Activated CD8-positive, alpha-beta T cell treated with anti-CD3 and anti-CD28 coated beads for 36 hours (primary cell): ENCODE measurements at regions not wholly inside any gene's neighbourhood (a gene's known extent, or its start where the extent isn't known, plus 50 kb on each side); places are given as distances from the start of the nearest gene placed in this dataset.

Experiments
- ATAC-seq: fragments of 200-7000 bp; cut with Tn5 transposase; one replicate; pipeline ENCODE4 v1.10.0; 2021; ENCODE audit warnings: mild to moderate bottlenecking, moderate library complexity
- CTCF ChIA-PET: fragments of 350-600 bp; sonication (Branson Sonifier 250); formaldehyde crosslinking; loops from one replicate; lab custom pipeline; 2021; ENCODE audit warnings: antibody characterized with exemption; lab: Charles Lee
- POLR2A ChIA-PET: fragments of 350-600 bp; sonication (Branson Sonifier 250); formaldehyde crosslinking; loops from one replicate; lab custom pipeline; 2021; ENCODE audit warnings: antibody characterized with exemption; lab: Charles Lee
- DNase-seq: peaks from one replicate; pipeline ENCODE4 v3.0.0-alpha.2; 2020
- H3K27ac Mint-ChIP-seq: one replicate; pipeline ENCODE4 v1.8.0; 2021; ENCODE audit warnings: mild to moderate bottlenecking, mixed read lengths
- H3K27me3 Mint-ChIP-seq: one replicate; pipeline ENCODE4 v1.8.0; 2021; ENCODE audit warnings: mixed read lengths
- H3K36me3 Mint-ChIP-seq: one replicate; pipeline ENCODE4 v1.8.0; 2021; ENCODE audit warnings: low read depth, mixed read lengths
- H3K4me1 Mint-ChIP-seq: one replicate; pipeline ENCODE4 v1.8.0; 2021; ENCODE audit warnings: low read depth, mixed read lengths
- H3K4me3 Mint-ChIP-seq: one replicate; pipeline ENCODE4 v1.8.0; 2021; ENCODE audit warnings: mild to moderate bottlenecking, moderate library complexity, mixed read lengths
- H3K9me3 Mint-ChIP-seq: one replicate; pipeline ENCODE4 v1.8.0; 2021; ENCODE audit warnings: mixed read lengths
- intact Hi-C: fragments of 100-400 bp; cut with micrococcal nuclease; formaldehyde crosslinking; loops from one replicate; pipeline ENCODE4 v1.10.0; 2022
- TF ChIP-seq, protein P1 (sequence below): fragments of 200-600 bp; IDR thresholded peaks from one replicate; pipeline ENCODE4 v1.8.0; 2022; ENCODE audit warnings: antibody characterized with exemption, mild to moderate bottlenecking

DNA sequence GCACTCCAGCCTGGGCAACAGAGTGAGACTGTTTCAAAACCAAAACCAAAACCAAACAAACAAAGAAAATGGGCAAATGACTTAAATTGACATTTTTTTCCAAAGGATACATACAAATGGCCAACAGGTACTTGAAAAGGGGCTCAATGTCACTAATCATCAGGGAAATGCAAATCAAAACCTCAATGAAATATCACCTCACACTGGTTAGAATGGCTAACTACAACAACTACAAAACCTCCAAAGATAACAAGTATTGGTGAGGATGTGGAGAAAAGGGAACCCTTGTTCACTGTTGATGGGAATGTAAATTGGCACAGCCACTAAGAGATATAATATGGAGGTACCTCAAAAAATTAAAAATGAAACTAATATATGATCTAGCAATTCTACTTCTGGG lies 213.2 kb upstream of the HS6ST1 start:
- DNase-seq (no peak), ATAC-seq (no peak)
- Mint-ChIP-seq H3K4me3 (no peak overlapping the region), H3K4me1 (no peaks in the 10 kb centered on the region), H3K27ac (no peak overlapping the region), H3K36me3 (no peaks in the 10 kb centered on the region), H3K27me3 (no peaks in the 10 kb centered on the region), H3K9me3 (no peaks in the 10 kb centered on the region)
- POLR2A ChIA-PET = no interaction called here
- CTCF ChIA-PET = no interaction called here
- intact Hi-C loops = no loop called here
- TF ChIP-seq, protein P1, sequence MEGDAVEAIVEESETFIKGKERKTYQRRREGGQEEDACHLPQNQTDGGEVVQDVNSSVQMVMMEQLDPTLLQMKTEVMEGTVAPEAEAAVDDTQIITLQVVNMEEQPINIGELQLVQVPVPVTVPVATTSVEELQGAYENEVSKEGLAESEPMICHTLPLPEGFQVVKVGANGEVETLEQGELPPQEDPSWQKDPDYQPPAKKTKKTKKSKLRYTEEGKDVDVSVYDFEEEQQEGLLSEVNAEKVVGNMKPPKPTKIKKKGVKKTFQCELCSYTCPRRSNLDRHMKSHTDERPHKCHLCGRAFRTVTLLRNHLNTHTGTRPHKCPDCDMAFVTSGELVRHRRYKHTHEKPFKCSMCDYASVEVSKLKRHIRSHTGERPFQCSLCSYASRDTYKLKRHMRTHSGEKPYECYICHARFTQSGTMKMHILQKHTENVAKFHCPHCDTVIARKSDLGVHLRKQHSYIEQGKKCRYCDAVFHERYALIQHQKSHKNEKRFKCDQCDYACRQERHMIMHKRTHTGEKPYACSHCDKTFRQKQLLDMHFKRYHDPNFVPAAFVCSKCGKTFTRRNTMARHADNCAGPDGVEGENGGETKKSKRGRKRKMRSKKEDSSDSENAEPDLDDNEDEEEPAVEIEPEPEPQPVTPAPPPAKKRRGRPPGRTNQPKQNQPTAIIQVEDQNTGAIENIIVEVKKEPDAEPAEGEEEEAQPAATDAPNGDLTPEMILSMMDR = no peak

DNA sequence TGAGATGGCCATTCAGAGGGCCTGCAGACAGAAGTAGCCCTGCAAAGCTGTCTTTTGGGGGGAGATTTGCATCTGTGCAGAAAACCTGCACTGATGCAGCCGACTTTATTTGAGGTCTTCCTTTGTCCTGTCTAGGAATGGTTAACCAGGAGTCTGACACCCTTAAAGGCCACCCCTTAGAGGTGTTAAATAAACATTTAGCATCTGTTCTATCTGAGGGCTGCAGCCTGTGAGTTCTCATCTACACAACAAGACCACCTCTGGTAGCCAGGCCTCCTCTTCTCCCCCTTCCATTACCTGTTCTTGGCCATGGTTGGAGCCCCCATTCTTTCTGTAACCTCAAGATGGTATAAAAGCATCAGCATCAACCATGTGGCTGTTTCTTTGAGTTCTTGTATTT lies 214.4 kb upstream of the HS6ST1 start:
- DNase-seq (no peak), ATAC-seq (no peak)
- no peaks in the 10 kb centered on the region for H3K27me3 Mint-ChIP-seq
- no peak overlapping the region for H3K27ac Mint-ChIP-seq
- H3K4me3 Mint-ChIP-seq = no peak overlapping the region
- H3K9me3 Mint-ChIP-seq = no peaks in the 10 kb centered on the region
- POLR2A ChIA-PET = no interaction called here
- H3K4me1 Mint-ChIP-seq = no peaks in the 10 kb centered on the region
- H3K36me3 Mint-ChIP-seq = no peaks in the 10 kb centered on the region
- intact Hi-C loops = no loop called here
- TF ChIP-seq, protein P1 = no peak
- CTCF ChIA-PET = no interaction called here

DNA sequence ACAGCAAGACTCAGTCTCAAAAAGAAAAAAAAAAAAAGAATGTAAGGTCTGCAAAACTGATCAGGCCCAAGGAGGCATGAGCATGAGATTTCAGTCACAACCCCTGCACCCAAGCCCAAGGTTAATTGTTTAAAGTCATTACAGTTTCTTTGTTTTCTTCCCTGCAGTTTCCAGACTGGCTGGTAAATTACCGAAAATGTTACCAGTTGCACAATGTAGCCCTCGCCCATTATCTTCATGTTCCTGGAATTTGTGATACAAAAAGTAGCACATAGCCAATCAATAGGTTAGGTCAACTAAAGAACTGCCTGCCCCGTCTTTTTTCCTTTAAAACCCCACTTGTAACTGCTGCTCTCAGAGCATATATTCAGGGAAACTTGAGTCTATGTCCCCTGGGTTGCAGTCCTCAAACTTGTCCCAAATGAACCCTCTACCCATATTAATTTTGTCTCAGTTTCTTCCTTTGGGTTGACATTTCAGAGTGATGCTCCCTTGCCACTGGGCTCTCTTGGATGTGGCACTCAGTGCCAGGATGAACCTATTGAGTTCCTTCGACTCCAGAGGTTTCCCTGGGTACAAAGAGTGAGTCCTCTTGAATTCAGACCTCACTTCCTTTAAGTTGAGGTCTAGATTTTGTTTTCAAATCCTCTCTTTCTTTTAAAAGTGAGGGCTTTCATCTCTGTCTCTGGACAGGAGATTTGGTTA lies 216.2 kb upstream of the HS6ST1 start:
- POLR2A ChIA-PET = no interaction called here

DNA sequence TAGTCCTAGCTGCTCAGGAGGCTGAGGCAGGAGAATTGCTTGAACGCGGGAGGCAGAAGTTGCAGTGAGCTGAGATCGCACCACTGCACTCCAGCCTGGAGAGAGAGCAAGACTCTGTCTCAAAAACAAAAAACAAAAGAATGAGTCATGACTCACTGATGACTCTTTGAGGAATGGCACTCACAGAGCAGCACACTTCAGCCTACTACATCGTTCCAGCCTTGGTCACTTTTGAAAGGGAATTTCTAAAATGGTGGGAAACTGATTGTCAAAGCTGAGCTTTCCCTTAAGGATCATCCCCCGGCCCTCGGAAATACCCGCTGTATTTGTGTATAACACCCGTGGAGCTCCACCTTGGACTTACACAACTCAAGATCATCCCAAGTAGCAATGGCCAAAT lies 217.3 kb upstream of the HS6ST1 start:
- Mint-ChIP-seq H3K27ac (no peak overlapping the region), H3K9me3 (no peaks in the 10 kb centered on the region), H3K4me3 (no peak overlapping the region), H3K27me3 (no peaks in the 10 kb centered on the region), H3K36me3 (no peaks in the 10 kb centered on the region), H3K4me1 (no peaks in the 10 kb centered on the region)
- intact Hi-C loops = no loop called here
- ATAC-seq (no peak), DNase-seq (no peak)
- TF ChIP-seq, protein P1 = no peak
- ChIA-PET POLR2A (no interaction called here), CTCF (no interaction called here)

More for the DNA sequence above, 216.2 kb upstream of the HS6ST1 start:
- H3K27ac Mint-ChIP-seq = no peak overlapping the region
- no peaks in the 10 kb centered on the region for H3K36me3 Mint-ChIP-seq
- no peaks in the 10 kb centered on the region for H3K9me3 Mint-ChIP-seq
- ATAC-seq (no peak), DNase-seq (no peak)
- TF ChIP-seq, protein P1 = no peak
- CTCF ChIA-PET = no interaction called here
- H3K27me3 Mint-ChIP-seq = no peaks in the 10 kb centered on the region
- no peak overlapping the region for H3K4me3 Mint-ChIP-seq
- intact Hi-C loops = no loop called here
- no peaks in the 10 kb centered on the region for H3K4me1 Mint-ChIP-seq

DNA sequence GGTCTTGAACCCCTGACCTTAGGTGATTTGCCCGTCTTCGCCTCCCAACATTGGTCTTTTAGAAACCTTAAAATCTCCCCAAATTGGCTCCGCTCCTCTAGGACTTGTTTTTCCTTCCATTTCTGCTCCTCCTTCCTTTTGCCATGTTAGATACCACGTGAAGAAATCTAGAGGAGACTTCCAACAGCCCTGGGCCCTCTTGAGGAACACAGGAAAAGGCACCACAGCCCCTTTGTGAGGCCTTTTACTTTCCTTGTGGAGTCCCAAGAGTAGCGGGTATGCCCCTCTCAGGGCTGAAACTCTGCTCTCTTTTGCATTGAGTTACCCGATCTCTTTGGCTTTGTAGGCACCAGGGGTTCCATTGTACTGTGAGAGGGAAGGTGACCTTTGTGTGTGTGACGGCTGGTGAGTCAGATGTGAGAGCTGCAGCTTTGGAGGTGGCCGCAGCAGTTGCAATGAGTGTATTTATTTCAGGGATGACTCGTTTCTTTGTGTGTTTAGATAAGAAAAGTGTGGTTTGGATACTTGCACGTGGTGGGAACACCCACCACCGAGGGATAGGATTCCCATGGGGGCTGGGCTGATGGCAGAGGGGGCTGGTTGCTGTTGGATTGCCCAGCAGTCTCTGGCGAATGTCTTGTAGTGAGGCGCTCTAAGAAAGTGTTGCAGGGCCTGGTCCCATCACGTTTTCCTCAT lies 218.4 kb upstream of the HS6ST1 start:
- Mint-ChIP-seq H3K9me3 (no peaks in the 10 kb centered on the region), H3K27me3 (no peaks in the 10 kb centered on the region), H3K36me3 (no peaks in the 10 kb centered on the region), H3K27ac (no peak overlapping the region), H3K4me3 (no peak overlapping the region), H3K4me1 (no peaks in the 10 kb centered on the region)
- DNase-seq (peak; percentile 42), ATAC-seq (peak; percentile 88)
- CTCF ChIA-PET = no interaction called here
- POLR2A ChIA-PET = no interaction called here
- TF ChIP-seq, protein P1 = no peak
- intact Hi-C loops = no loop called here
